HG02840 (cell line): ENCODE measurements at regions not wholly inside any gene's neighbourhood (a gene's known extent, or its start where the extent isn't known, plus 50 kb on each side); places are given as distances from the start of the nearest gene placed in this dataset.

Experiments used
- ATAC-seq: cut with Tn5 transposase; IDR thresholded peaks from one replicate; pipeline ENCODE4 v1.9.1; 2021; ENCODE audit warnings: mild to moderate bottlenecking, moderate library complexity, moderate number of reproducible peaks; ENCODE audit not compliant: unreplicated experiment, low FRiP score

GRCh38 chr5:98454904-98455303 lies 318.6 kb upstream of the RGMB start:
- no peak for ATAC-seq

DNA sequence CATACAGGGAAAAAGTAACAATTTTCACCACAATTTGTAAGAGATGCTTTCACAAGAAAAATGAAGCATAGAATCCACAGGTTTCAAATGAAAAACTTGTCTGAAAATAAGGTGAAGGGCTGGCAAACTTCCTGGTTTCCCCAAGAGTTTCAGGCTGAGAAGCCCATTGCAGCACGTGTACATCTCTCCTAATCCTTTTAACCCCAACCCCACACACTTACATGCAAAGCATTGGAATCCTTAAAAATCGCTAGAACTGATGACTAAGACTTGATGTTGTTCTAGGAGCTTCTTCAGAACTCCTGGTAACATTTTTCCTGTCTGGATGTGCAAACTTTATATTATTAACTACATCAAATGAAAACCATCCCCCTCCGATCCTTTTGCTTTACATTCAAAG lies 317.8 kb upstream of the RGMB start:
- ATAC-seq, result no peak

DNA sequence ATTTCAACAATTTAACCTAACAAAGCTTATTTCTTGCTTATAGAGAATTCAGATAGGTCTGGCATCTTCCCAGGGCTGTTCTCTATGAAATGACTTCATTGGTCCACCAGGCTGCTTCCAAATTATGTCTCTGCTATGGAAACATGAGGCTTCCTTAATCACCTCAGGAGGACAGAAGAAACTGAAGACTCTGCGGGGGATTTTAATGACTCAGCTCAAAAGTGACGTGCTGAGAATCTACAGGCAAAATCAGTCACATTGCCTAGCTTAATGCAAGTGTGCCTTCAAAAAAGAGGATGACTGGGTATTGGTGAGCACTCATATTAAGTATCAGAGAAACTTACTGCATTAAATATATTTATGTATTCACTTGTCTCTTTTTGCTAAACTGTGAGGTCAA lies 315.5 kb upstream of the RGMB start:
- ATAC-seq, result no peak

GRCh38 chr5:98458726-98459125 lies 314.7 kb upstream of the RGMB start:
- ATAC-seq, result no peak

- ATAC-seq, result no peak
These were observed 312.9 kb upstream of the RGMB start for GRCh38 chr5:98460536-98460935.

GRCh38 chr5:98461485-98461884 lies 312.0 kb upstream of the RGMB start:
- ATAC-seq, result no peak

GRCh38 chr5:98463222-98463621 lies 310.2 kb upstream of the RGMB start:
- ATAC-seq, result no peak

- ATAC-seq, result no peak
These were observed 309.8 kb upstream of the RGMB start for GRCh38 chr5:98463676-98464075.

DNA sequence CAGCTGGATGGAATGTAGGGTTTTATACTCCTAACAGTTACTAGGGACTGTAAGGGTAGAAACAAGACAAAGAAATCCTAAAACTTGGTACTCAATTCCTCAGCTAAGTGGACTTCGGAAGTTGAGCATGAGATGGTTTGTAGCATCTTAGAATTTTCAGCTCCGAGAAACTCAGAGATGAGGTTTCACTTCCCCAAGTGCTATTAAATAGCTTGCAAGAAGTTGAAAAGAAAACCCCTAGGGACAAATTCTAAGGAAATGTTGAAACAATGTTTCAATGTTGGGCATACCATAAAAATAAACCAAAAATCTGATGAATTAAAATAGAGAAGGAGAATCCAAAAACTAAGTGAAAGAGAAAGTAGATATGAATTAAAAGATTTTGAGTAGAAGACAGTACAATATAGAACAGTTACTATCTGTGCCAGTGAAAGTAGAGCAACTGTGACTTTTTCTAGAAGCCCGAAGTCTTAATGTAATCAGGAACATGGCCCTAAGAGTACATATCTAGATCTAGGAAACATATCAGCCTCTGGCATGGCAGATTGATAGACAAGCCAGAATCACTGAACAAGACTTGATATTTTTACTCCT lies 308.6 kb upstream of the RGMB start:
- ATAC-seq, result no peak

GRCh38 chr5:98468188-98468869 lies 305.1 kb upstream of the RGMB start:
- ATAC-seq, result no peak

GRCh38 chr5:98470747-98471146 lies 302.7 kb upstream of the RGMB start:
- no peak for ATAC-seq

- ATAC-seq, result no peak
These were observed 302.0 kb upstream of the RGMB start for GRCh38 chr5:98471458-98471857.

- no peak for ATAC-seq
These were observed 299.2 kb upstream of the RGMB start for GRCh38 chr5:98474216-98474615.

- no peak for ATAC-seq
These were observed 298.7 kb upstream of the RGMB start for GRCh38 chr5:98474782-98475181.

DNA sequence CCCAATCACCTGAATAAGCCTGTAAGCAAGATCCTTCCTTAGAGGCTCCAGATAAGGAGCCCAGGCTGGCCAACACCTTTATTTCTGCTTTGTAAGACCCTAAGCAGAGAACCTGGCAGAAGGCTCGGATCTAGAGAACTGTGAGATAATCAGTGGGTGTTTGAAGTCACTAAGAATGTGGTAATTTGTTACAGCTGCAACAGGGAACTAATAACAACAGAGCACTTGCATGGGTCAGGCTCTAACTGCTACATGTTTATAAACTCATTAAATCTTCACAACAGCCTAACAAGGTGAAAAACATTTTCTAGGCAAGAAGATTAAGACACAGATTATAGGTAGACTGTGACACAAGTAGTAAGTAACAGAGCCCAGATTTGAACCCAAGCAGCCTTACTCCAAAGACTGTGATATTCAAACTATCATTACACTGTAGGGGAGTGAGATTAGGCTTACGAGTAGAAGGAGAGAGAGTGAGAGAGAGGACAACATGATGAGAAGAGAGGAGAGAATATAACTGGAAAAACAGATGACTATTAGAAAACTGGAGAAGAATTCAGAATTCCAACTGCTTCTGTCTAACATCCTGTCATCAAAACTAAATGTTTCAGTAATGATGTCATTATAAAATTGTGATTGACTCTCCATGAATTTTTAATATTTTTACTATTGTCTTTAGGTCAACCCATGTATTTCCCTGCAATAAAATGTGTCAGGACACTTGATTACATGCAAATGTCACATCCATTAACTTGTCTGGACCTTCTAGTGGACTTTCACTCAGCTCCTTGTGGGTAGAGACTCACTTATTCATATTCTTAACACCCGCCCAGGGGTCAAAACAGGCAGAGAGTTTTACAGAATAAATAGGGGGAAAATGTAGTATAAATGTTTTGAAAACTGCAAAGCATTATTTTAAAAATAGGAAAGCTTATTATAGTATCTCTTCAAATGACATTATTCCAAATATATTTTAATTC lies 290.9 kb upstream of the RGMB start:
- ATAC-seq, result no peak

GRCh38 chr5:98483301-98483685 lies 290.2 kb upstream of the RGMB start:
- ATAC-seq, result no peak

DNA sequence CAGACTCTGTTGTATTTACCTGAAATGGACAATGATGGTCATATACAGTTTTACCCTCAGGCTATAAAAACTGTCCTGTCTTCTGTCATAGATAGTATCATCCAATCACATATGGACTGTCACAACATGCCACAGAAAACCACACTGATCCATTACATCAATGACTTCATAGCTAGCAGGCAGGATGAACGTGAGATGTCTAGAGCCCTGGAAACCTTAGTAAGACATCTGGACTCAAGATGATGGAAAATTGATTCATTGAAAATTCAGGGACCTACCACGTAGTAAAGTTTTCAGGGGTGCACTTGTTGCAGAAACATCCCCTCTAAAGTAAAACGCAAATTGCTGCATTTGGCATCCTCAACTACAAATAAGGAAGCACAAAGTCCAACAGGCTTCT lies 284.4 kb upstream of the RGMB start:
- ATAC-seq, result no peak

DNA sequence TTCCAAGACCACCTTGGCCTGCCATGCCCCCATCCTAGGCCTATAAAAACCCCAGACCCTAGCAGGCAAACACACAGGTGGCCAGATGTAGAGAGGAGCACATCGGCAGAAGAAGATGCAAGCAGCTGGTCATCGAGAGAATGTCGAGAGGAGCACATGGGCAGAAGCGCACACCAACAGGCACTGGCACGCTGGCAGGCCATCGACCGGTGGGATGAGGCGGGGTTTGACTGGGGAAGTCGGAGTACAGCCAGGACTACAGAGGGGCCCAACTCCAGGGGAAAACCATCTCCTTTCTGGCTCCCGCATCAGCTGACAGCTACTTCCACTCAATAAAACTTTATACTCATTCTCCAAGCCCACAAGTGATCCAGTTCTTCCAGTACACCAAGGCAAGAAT lies 283.1 kb upstream of the RGMB start:
- ATAC-seq, result no peak

GRCh38 chr5:98492258-98492657 lies 281.2 kb upstream of the RGMB start:
- ATAC-seq, result no peak

DNA sequence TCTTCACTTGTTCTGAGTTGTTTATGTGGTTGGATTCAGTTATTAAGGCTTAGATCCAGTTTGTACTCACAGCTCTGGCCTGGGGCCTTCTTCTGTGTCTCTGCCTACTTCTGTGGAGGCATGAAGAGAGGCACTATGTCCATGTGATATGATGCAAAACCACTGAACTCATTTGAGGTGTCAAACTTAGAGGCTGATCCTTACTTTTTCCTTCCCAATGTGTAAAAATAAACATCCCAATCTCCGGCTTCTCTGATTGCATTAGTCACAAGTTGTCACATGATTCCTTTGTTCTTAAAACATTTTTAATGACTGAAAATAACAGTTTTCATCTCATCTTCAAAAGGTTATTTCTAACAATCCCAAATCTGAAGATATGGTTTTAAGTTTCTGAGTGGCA lies 276.0 kb upstream of the RGMB start:
- no peak for ATAC-seq

- ATAC-seq, result no peak
These were observed 275.4 kb upstream of the RGMB start for GRCh38 chr5:98498028-98498427.
